Kidney epithelial cell (primary cell): ENCODE measurements at regions not wholly inside any gene's neighbourhood (a gene's known extent, or its start where the extent isn't known, plus 50 kb on each side); places are given as distances from the start of the nearest gene placed in this dataset.

Experiments
- DNase-seq: peaks from one replicate; pipeline ENCODE4 v3.0.0-alpha.2; 2010; ENCODE audit warnings: low read depth
- H3K27me3 ChIP-seq: 2 replicates; pipeline ENCODE4 v1.6.0; 2011; ENCODE audit warnings: low read length; ENCODE audit not compliant: control insufficient read depth, insufficient read depth
- H3K36me3 ChIP-seq: 2 replicates; pipeline ENCODE4 v1.5.1; 2011; ENCODE audit warnings: low read length; ENCODE audit not compliant: control insufficient read depth, insufficient read depth
- H3K4me3 ChIP-seq: 2 replicates; pipeline ENCODE4 v1.5.1; 2011; ENCODE audit warnings: low read depth, mild to moderate bottlenecking, control low read depth, low read length
- CTCF ChIP-seq: IDR thresholded peaks from 2 replicates; pipeline ENCODE4 v1.5.1; 2011; ENCODE audit warnings: mild to moderate bottlenecking, moderate library complexity, low read length, control low read depth, inconsistent platforms; ENCODE audit not compliant: insufficient read depth, poor library complexity, severe bottlenecking

GRCh38 chr1:213435715-213436114 is 384.7 kb downstream of the RPS6KC1 start:
- no peak overlapping the region for H3K4me3 ChIP-seq
- no peak for DNase-seq
- H3K36me3 ChIP-seq = no peaks in the 10 kb centered on the region
- TF ChIP-seq CTCF = no peak
- no peaks in the 10 kb centered on the region for H3K27me3 ChIP-seq

GRCh38 chr1:213438339-213438738 is 387.3 kb downstream of the RPS6KC1 start:
- H3K4me3 ChIP-seq = no peak overlapping the region
- no peak for DNase-seq

GRCh38 chr1:213439703-213440102 is 388.7 kb downstream of the RPS6KC1 start:
- DNase-seq = no peak
- no peak for TF ChIP-seq CTCF
- H3K27me3 ChIP-seq = no peaks in the 10 kb centered on the region
- H3K36me3 ChIP-seq = no peaks in the 10 kb centered on the region
- no peak overlapping the region for H3K4me3 ChIP-seq

More at GRCh38 chr1:213438339-213438738, 387.3 kb downstream of the RPS6KC1 start:
- Histone ChIP-seq H3K27me3 (no peaks in the 10 kb centered on the region), H3K36me3 (no peaks in the 10 kb centered on the region)
- no peak for TF ChIP-seq CTCF

GRCh38 chr1:213440766-213441165 is 389.7 kb downstream of the RPS6KC1 start:
- no peaks in the 10 kb centered on the region for H3K27me3 ChIP-seq
- no peak for DNase-seq
- TF ChIP-seq CTCF = no peak
- no peak overlapping the region for H3K4me3 ChIP-seq
- no peaks in the 10 kb centered on the region for H3K36me3 ChIP-seq

GRCh38 chr1:213443415-213443814 is 392.4 kb downstream of the RPS6KC1 start:
- Histone ChIP-seq H3K27me3 (no peaks in the 10 kb centered on the region), H3K4me3 (no peak overlapping the region), H3K36me3 (no peaks in the 10 kb centered on the region)
- DNase-seq = no peak
- no peak for TF ChIP-seq CTCF

GRCh38 chr1:213444224-213444623 is 393.2 kb downstream of the RPS6KC1 start:
- Histone ChIP-seq H3K36me3 (no peaks in the 10 kb centered on the region), H3K27me3 (no peaks in the 10 kb centered on the region), H3K4me3 (no peak overlapping the region)
- no peak for DNase-seq
- no peak for TF ChIP-seq CTCF
